GM21390 (cell line): ENCODE measurements at regions not wholly inside any gene's neighbourhood (a gene's known extent, or its start where the extent isn't known, plus 50 kb on each side); places are given as distances from the start of the nearest gene placed in this dataset.

ENCODE experiments used
- ATAC-seq: cut with Tn5 transposase; IDR thresholded peaks from one replicate; pipeline ENCODE4 v1.9.1; 2021; ENCODE audit not compliant: unreplicated experiment

GRCh38 chr21:25054689-25055088, 552.6 kb downstream of the MRPL39 start:
- ATAC-seq = no peak

- peak; percentile 87 for ATAC-seq
Observed at GRCh38 chr21:25039461-25040380, 567.6 kb downstream of the MRPL39 start.

- ATAC-seq = no peak
Observed at GRCh38 chr21:25036775-25037174, 570.5 kb downstream of the MRPL39 start.

- no peak for ATAC-seq
Observed at GRCh38 chr21:25031750-25032149, 575.5 kb downstream of the MRPL39 start.

- ATAC-seq = no peak
Observed at GRCh38 chr21:25029580-25029979, 577.7 kb downstream of the MRPL39 start.

GRCh38 chr21:25025596-25025995, 581.7 kb downstream of the MRPL39 start:
- ATAC-seq = no peak

GRCh38 chr21:25024639-25025038, 582.6 kb downstream of the MRPL39 start:
- ATAC-seq = no peak

- no peak for ATAC-seq
Observed at GRCh38 chr21:25005388-25005787, 601.9 kb downstream of the MRPL39 start.

GRCh38 chr21:25002676-25003075, 604.6 kb downstream of the MRPL39 start:
- ATAC-seq = no peak

- ATAC-seq = no peak
Observed at GRCh38 chr21:24995216-24995615, 612.1 kb downstream of the MRPL39 start.

GRCh38 chr21:24994717-24995116, 612.6 kb downstream of the MRPL39 start:
- ATAC-seq = no peak

GRCh38 chr21:24989516-24989915, 617.8 kb downstream of the MRPL39 start:
- no peak for ATAC-seq

GRCh38 chr21:24988941-24989340, 618.3 kb downstream of the MRPL39 start:
- ATAC-seq = no peak

- peak; percentile 78 for ATAC-seq
Observed at GRCh38 chr21:24976238-24976637, 631.0 kb downstream of the MRPL39 start.

GRCh38 chr21:24969068-24969467, 638.2 kb downstream of the MRPL39 start:
- no peak for ATAC-seq

GRCh38 chr21:24955275-24955961, 651.9 kb downstream of the MRPL39 start:
- ATAC-seq = peak; percentile 92

- ATAC-seq = no peak
Observed at GRCh38 chr21:24948186-24948585, 659.1 kb downstream of the MRPL39 start.

- ATAC-seq = no peak
Observed at GRCh38 chr21:24945910-24946309, 661.4 kb downstream of the MRPL39 start.

- no peak for ATAC-seq
Observed at GRCh38 chr21:24941316-24942185, 665.7 kb downstream of the MRPL39 start.

- ATAC-seq = no peak
Observed at GRCh38 chr21:24939291-24939690, 668.0 kb downstream of the MRPL39 start.

GRCh38 chr21:24938573-24938972, 668.7 kb downstream of the MRPL39 start:
- no peak for ATAC-seq
